ENCODE measurements at regions not wholly inside any gene's neighbourhood (a gene's known extent, or its start where the extent isn't known, plus 50 kb on each side); places are given as distances from the start of the nearest gene placed in this dataset.
"Not testable (repeated sequence)": the region's sequence is repeated elsewhere in the genome, so short reads cannot be mapped to it uniquely, and the experiment has no call there.

DNA sequence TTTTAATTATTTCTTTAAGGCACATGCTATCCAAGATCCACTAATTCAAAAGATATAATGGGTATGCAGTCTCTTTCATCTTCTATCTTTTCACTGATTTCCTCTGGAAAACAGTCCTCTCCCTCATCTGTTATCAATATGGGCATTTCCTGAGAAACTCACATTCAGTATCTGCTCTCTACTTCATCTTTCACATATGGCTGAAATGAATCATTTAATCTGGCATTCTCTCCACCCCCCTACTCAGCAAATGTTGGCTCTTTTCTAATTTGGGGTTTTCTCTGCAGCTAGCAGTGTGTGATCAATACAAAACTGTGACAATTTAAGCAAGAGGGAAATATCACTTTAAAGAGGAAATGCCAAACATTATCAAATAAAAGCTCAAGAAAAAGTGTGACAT, 157.1 kb upstream of the TMTC1 start:
- DNase-seq, result no peak

DNA sequence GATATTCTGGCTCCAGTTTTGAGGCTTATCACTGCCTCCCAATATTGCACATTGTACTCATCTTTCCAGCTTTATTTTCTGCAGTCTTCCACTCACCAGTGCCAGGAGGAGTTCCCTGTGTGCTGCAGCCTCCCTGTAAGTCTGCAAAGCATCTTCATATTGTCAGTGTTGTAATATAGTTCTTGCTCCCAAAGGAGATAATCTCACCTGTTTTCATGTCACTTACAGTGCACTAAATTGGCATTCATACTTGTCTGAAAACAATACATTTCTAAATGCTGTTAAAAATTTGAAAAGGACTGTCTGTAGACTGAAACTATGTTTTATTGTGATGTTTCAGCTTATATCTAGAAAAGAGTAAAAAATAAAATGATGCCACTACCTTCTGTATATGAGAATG, 146.8 kb upstream of the TMTC1 start:
- DNase-seq, result no peak

DNA sequence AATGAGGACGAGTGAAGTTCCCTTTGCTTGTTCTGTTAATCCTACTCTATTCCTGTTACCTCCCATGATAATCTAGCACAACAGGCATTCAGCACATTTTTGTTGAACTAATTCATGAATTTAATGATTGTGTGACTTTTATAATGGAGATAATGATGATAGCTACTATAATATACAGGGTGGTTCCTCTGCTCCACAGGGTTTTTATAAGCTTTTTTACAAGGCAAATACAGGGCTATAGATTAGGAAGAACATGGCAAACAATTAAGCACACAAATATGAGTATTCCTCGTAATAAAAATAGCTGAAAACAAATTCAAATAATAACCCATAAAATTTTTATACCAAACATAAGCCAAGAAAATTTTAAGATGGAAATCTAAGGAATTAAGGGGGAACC, 145.6 kb upstream of the TMTC1 start:
- DNase-seq, result no peak

DNA sequence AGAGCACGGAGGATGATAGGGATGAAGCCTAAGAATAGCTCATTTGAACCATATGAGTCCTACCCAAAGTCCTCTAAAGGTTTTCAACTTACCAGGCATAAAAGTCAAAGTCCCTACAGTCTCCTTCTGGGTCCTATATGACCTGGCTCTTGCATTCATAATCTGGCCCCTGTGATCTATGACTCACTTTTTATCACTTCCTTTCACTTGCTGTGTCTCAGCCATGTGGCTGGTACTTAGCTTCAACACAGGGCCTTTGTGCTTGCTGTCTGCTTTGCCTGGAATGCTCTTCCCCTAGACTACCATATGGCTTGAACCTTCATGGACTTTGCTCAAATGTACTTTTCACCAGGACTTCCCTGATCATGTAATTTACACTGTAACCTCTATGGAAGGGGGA, 137.6 kb upstream of the TMTC1 start:
- DNase-seq, result peak; percentile 36

DNA sequence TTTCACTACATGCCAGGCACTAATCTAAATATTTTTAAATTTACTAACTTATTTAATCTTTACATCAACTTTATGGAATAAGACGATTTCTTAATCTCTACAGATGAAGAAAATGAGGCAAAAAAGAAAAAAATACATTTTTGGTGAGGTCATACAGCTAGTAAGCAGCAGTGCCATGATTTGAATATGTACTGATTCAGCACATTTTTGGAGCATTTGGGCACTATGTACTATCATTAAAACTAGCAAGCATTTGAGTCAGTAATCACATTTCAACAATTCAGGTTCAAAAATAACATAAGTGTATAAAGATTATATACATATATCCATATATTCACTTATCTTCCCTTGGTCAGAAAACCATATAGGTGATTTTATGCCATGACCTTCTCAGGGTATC, 124.4 kb upstream of the TMTC1 start:
- no peak for DNase-seq

DNA sequence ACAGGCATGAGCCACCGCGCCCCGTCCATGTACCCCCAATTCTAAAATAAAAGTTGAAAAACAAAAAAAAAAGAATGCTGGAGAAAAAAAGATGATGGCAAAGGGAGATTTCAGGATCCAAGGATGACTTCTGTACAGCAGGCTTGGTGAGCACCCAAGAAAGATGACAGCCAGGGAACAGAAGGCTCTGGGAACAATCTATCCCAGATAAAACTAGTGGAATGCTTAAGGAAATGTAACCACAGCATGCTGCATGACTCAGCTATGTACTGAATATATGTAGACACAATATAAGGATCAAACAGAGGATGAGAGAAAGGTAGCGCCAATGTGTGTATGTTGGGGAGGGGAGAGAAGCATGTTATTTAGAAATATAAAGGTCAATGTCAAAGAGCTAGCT, 123.7 kb upstream of the TMTC1 start:
- DNase-seq, result peak; percentile 1

DNA sequence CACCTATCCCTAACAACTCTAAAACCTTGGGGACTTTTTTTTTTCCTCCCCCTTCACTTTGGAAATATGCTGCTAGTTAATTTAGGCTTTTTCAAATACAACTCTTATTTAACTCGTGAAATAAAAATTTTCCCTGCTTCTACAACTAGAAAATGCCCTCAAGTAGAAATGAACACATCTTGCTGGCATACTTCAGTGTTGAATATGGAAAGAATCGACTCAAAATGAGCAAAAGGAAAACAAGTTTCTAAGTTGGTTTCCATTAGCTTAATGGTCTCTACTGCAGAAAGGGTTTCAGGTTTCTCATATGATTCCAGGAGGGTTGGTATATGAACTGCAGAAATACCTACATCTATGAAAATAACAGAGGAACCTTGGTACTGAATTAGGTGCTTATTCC, 118.3 kb upstream of the TMTC1 start:
- DNase-seq, result no peak

DNA sequence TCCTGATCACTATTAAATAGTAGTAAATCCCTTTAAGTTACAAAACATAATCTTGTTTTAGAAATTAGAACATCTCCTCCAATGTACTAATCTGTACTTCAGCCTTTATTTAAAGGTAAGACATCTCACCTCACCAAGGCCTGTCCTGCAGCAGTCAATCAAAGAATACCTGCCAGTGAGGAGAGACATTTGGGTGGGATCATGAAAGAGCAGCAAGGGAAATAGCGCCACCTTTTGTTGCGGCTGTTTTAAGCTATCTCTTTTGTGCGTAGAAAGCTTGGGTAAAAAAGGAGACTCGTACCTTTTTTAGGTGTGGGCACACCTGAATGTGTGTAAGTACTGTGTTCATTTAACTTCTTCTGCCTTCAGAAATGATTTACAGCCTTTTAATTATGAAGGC, 117.8 kb upstream of the TMTC1 start:
- no peak for DNase-seq

DNA sequence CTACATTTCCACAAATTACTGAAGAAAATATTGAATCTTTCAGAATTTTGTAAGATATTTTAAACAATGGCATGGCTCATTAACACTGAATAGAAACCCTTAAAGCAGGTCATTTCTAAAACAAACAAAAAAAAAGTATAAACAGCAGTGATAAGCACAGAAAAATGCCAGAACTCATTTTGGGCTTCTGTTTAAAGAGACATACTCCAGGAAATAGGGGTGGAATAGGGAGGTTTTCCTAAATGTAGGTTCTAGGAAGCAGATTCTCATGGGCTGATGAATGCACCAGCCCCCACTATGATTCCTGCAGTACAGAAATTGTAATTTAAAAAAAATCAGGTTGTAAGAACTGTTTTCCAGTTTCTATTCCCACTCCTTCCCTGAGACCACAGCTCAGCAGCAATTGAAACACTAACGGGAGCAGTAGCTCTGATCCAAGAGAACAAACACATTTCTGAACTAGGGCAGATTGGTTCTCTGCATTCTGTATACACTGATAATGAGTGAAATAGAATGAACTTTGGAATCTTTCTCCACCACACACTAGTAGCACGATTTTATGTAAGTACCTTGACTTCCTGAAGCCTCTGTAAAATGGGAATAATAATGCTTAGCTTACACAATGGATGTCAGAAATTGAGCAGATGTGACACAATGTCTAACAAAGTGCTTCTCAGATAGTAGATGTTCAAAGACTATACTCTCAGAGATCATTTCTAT, 115.6 kb upstream of the TMTC1 start:
- DNase-seq, result no peak

DNA sequence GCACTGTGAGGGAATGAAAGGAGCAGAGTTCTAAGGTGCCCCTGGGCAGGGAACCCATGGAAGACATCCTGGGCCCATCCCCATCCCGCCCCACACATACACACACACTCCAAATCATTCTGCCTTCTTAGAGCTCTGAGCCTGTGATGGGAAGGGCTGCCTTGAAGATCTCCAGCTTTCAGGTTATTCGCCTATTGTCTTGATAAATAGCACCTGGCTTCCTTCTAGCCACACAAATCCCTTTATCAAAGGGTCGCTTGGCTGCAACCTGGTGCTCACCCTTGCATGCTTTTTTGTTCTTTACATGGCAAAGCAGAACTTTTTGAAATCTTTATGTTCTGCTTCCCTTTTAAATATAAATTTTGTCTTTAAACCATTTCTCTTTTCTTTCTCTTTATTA, 112.2 kb upstream of the TMTC1 start:
- DNase-seq, result no peak

DNA sequence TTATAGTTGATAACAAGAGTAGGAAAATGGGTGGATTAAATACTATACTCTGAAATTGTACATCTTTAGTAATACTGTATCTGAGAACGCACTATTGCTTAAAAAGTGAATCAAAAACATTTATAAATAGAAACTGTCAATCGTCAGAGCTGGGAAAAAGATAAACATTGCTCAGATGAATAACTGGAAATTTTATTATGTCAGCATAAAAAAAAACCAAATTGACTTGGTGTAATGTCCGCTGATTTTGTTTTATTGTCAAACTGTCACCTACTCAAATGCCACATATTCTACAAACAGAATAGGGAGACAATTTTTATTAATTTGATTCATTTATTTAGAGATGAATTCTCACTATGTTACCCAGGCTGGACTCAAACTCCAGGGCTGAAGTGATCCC, 109.3 kb upstream of the TMTC1 start:
- DNase-seq, result no peak

DNA sequence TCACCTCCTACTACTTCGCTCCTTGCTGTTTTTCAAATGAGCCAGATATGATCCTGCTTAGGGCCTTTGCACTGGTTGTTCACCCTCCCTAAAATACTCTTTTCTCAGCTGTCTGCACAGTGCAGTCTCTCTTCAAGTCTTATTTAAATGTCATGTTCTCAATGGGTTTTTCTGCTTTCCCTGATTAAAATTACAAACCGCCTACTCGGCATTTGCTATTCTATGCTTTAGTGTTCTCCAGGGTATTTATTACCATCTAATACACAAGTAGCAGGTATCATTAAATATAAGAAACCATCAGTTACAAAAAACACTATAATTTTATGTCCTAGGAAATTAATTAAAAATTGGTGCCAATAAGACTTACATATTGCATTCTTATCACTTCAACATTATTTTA, 108.0 kb upstream of the TMTC1 start:
- DNase-seq, result no peak

DNA sequence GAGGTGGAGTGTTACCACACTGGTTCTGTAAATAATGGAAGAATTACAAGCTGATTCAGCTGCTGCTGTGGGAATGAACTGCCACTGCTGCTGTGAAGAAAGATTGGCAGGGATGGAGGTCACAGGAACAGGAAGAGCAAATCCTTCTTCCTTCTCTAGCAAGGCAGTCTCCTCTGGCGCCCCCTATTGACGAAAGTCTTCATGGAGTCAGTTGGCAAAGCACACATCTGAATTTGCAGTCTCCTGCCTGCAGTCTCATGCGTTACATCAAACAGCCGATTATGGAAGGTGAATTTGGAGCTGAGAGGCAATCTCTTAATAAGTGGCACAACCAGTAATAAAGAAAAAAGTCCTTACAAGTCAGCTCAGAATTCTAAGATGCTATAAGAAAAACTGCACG, 106.0 kb upstream of the TMTC1 start:
- DNase-seq, result peak; percentile 6

DNA sequence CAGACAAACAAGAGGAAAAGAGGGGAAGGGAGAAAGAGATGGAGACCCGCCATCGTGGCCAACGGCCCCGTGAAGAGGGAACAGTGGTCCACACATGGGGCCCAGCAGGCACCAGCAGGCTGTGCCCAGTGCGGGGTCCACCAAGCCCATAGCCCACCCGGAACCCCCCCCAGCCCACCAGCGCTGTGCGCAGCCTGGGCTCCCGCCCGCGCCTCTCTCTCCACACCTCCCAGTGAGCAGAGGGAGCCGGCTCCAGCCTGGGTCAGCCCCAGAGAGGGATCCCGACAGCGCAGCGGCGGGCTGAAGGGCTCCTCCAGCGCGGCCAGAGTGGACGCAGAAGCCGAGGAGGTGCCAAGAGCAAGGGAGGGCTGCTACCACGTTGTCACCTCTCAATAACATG, 105.0 kb upstream of the TMTC1 start:
- DNase-seq, result no peak

DNA sequence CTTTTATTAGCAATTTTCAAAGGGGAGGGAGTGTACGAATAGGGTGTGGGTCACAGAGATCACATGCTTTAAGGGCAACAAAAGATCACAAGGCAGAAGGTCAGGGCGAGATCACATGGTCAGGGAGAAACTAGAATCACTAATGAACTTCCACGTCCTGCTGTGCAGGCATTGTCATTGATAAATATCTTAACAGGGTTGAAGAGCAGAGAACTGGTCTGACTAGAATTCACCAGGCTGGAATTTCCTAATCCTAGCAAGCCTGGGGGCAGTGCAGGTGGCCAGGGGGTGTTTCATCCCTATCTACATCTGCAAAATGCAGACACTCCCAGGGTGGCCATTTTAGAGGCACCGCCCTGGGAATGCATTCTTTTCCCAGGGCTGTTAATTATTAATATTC, 101.2 kb upstream of the TMTC1 start:
- not testable (repeated sequence) for DNase-seq

DNA sequence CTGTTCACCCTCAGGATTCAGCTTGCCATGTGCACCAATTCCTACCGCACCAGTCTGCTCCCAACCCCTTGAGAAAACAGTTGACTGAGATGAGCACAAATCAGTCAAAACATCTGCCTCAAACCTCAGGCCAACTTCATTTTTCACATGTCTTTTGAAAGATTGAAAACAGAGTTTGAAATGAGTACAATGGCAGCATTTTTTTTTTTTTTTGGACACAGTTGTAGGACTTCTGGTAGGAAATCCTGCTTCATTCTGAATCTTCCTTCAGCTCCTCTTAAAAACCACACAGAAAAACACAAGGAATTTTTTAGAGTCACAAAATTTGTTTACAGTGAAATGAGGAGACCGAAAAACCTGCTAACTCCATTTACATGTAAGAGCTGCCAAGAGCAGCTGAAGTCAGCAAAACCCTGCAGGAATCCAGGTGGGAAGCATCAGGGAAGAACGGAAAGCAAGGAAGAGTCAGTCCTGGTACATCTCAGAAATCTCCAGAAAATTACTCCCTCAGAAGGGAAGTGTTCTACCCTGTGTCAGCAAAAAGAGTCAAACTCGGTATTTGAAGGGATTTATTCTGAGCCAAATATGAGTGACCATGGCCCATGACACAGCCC, 100.3 kb upstream of the TMTC1 start:
- no peak for DNase-seq

DNA sequence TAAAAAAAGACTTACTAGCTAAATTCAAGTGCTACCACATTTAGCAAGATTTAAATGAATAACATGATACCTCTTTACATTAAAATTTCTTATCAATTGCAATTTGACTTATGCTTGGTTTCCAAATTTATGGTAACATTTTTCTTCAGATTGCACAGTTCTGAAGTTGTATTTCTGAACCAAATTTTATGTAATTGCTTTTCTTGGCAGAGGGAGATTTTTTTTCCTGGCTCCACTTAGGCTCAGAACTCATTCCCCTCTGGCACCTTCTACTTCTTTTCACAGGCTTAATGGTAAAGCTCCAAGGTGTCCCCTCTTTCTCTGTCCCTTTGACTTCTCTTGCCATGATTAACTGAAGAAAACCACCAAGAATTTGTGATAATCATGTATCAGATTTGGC, 99.8 kb upstream of the TMTC1 start:
- DNase-seq, result no peak

DNA sequence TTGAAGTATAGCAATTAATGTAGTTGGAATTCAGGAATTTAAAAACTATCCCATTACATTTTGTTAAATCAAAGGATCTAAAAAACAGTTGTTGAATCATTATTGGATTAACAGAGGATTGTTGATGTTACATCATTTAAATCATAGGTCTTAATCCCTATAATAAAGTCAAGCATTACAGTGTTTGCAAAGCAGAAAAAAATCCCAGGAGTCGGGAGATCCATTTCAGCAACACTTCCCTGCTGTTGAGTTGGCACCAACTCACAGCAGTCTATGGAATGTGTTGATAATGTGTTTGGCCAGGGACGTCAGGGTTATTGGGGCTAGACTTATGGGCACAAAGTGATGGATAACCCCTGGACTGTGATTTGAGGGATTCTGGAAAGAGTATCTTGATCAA, 99.1 kb upstream of the TMTC1 start:
- DNase-seq, result no peak

DNA sequence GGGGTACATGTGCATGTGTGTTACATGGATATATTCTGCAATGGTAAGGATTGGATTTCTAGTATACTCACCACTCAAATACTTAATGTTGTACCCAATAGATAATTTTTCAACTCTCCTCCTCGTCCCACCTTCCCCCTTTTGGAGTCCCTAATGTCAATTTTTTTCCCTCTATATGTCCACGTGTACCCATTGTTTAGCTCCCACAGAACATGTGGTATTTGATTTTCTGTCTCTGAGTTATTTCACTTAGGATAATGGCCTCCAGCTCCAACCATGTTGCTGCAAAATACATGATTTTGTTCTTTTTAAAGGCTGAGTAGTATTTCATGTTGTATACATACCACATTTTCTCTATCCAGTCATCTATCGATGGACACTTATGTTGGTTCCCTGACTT, 97.2 kb upstream of the TMTC1 start:
- no peak for DNase-seq

DNA sequence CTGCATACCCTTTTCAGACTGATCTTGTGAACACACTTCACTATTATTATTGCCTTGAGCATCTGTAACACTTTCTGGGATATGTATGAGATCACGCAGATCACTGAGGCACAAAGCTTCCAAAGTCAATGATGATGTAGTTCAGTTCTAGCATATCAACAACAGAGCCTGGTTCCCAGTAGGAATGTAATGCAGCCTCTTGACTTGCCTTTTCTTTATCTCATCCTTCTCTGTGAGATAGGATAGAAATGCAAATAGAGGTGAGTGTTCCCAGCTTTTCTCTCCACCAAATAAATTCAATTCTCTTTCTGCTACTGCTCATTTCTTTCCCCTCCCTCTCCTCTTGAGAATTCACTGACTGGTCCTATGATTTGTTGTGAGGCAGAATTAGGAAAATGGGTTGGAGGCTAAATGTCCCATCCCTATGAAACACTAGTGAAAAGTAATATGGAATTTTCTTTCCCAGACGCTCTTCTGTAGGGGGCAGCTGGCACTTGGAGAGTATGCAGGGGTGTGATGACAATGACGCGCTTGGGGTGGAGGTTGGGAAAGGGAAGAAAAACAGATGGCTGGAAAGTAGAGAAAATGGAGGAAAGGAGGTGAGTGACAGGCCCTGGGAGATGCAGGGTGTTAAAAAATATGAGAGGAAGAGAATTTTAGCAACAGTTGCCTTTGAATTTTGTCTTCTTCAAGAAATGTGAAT, 96.0 kb upstream of the TMTC1 start:
- no peak for DNase-seq

DNA sequence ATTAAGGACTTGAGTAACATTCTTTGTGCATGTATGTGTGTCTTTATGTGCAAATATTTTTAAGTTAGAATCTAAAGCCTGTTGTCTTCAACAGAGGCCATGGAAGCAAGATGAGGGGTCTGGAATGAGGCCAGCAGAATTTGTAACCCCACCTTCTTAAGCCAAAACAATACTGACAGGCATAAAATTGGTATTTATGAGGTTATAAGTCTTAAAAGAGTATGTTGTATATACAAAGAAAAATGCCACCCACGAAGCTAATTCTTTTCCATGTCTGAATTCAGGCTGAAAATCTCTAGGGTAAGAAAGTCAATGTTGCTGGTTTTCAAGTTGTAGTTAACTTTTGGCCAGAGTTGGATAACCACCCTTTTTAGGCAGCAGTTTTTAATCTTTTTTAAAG, 86.2 kb upstream of the TMTC1 start:
- no peak for DNase-seq

DNA sequence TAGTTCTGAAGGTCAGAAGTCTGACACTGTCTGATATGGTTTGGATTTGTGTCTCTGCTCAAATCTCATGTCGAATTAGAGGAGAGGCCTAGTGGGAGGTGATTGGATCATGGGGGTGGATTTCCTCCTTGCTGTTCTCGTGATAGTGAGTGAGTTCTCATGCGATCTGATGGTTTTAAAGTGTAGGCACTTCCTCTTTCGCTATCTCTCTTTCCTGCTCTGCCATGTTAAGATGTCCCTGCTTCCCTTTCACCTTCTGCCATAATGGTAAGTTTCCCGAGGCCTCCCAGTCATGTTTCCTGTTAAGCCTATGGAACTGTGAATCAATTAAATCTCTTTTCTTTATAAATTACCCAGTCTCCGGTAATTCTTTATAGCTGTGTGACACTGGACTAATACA, 84.1 kb upstream of the TMTC1 start:
- DNase-seq, result no peak

DNA sequence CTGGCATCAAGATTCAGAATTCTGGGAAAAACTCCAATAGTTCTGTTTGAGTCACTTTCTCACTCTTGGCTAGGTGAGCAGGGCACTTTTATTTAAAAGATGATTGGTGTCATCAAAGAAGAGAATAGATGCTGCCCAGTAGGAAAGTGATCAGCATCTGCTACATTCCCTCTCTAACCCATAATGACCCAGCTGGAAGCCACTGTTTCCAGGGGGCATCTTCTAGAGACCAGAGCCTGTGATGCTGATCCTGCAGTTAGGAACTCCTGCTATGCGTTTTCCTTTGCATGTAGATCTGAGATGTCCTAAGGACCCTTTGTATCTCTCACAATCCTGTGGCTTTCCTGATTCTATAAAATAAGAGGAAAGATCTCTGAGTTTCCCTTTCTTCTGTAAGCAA, 79.9 kb upstream of the TMTC1 start:
- no peak for DNase-seq

DNA sequence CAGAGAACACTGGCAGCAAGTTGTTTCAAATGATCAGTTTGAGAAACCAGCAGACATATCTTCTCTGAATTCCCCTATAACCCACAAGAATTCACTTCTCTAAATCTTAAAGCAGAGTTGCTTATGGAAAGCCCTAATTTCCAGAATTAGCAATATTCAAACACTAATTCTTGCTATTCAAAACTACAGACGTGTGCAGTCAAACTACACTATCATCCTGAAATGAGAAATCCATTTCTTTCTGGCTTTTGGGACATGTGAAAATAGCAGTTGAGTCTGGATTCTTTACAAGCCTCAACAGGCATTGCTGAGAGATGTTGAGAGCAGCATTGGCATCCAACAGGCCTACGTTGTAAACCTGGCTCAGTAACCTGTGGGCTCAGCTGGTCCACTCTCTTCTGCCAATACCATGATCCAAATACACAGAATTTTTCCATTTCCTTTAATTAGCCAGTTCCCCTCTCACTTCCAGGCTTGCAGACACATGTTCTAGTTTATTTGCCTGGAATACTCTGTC, 74.6 kb upstream of the TMTC1 start:
- DNase-seq, result no peak

Data from fibroblast of skin of back (primary cell).